K562 (cell line): ENCODE measurements at regions not wholly inside any gene's neighbourhood (a gene's known extent, or its start where the extent isn't known, plus 50 kb on each side); places are given as distances from the start of the nearest gene placed in this dataset.

Experiments
- ATAC-seq: fragments of 200-7000 bp; cut with Tn5 transposase; 3 replicates; pipeline ENCODE4 v1.9.1; 2020; ENCODE audit warnings: moderate library complexity
- BruUV-seq: library from RNA; stranded (reverse); fragments of 400-500 nt; replicated peaks from 2 replicates; lab custom pipeline; 2021; lab: Mats Ljungman, UMichigan
- CTCF ChIA-PET: fragments of 300-600 bp; formaldehyde crosslinking; extraction: SDS; loops from one replicate; lab custom pipeline; 2021; ENCODE audit warnings: low intra/inter-chr PET ratio; lab: Yijun Ruan, JAX
- POLR2A ChIA-PET: fragments of 300-600, 350-650 bp; sonication (Branson Sonifier 250); formaldehyde crosslinking; extraction: SDS; loops from one replicate; lab custom pipeline; 2021; ENCODE audit warnings: antibody characterized with exemption, inconsistent platforms; lab: Yijun Ruan, JAX
- DNase-seq, 4 experiments: peaks; one replicate each; pipeline versions ENCODE4 v3.0.0 to v3.0.0-alpha.2; 2011 to 2018; ENCODE audit warnings: low spot score in 3 of 4, mixed read lengths in 3 of 4; ENCODE audit errors: extremely low read depth in 1 of 4
- FAIRE-seq: peaks from 2 replicates; lab custom pipeline; 2011; peaks lifted over from hg19 to GRCh38; lab: Jason Lieb, UNC
- H2AFZ ChIP-seq: 2 replicates; pipeline ENCODE4 v1.6.0; 2011; ENCODE audit warnings: low read depth, low read length, control low read depth, inconsistent platforms
- H3K27ac ChIP-seq: fragments of 200-600 bp; 3 replicates; pipeline ENCODE4 v1.8.0; 2011; ENCODE audit warnings: low read depth, mild to moderate bottlenecking, control low read depth, inconsistent platforms, low read length, moderate library complexity, mixed read lengths; ENCODE audit errors: extremely low read depth
- H3K27me3 ChIP-seq, 2 experiments: fragments of 300-600 bp in 1 of 2; 2 replicates in 1 of 2; 3 replicates in 1 of 2; pipeline versions ENCODE4 v1.6.0 to v1.8.0; 2011; ENCODE audit warnings: inconsistent platforms in 2 of 2, low read length in 2 of 2, mild to moderate bottlenecking in 1 of 2, mixed read lengths in 1 of 2, moderate library complexity in 1 of 2; ENCODE audit not compliant: control insufficient read depth in 2 of 2, insufficient read depth in 2 of 2
- H3K36me3 ChIP-seq: fragments of 300-600 bp; 3 replicates; pipeline ENCODE4 v1.8.0; 2011; ENCODE audit warnings: mild to moderate bottlenecking, low read length, inconsistent platforms; ENCODE audit not compliant: control insufficient read depth, insufficient read depth
- H3K4me1 ChIP-seq, 2 experiments: fragments of 200-600 bp in 1 of 2; replicated peaks in 1 of 2; 2 replicates in 1 of 2; 3 replicates in 1 of 2; pipeline versions ENCODE4 v1.5.1 to v1.8.0; 2011; ENCODE audit warnings: inconsistent platforms in 2 of 2, low read length in 2 of 2, mild to moderate bottlenecking in 1 of 2, mixed read lengths in 1 of 2, moderate library complexity in 1 of 2; ENCODE audit not compliant: control insufficient read depth in 2 of 2, insufficient read depth in 2 of 2
- H3K4me2 ChIP-seq: 2 replicates; pipeline ENCODE4 v1.6.1; 2011; ENCODE audit warnings: low read length, control low read depth, inconsistent platforms, mixed read lengths; ENCODE audit not compliant: insufficient read depth
- H3K4me3 ChIP-seq: fragments of 200-600 bp; sonication (generic), shearing (Covaris generic); 2 replicates; pipeline ENCODE4 v1.5.1; 2016; ENCODE audit warnings: control low read depth, inconsistent platforms
- H3K79me2 ChIP-seq: fragments of 200-600 bp; 3 replicates; pipeline ENCODE4 v1.8.0; 2011; ENCODE audit warnings: low read length, inconsistent platforms; ENCODE audit not compliant: control insufficient read depth, insufficient read depth
- H3K9ac ChIP-seq, 2 experiments: 2 replicates each; pipeline versions ENCODE4 v1.6.0 to v1.6.1; 2011; ENCODE audit warnings: low read depth in 2 of 2, low read length in 2 of 2, control low read depth in 1 of 2, inconsistent platforms in 1 of 2, mild to moderate bottlenecking in 1 of 2, mixed read lengths in 1 of 2; ENCODE audit not compliant: insufficient read depth in 1 of 2
- H3K9me1 ChIP-seq: one replicate; pipeline ENCODE4 v1.6.0; 2011; ENCODE audit warnings: inconsistent platforms, mild to moderate bottlenecking, low read length, moderate library complexity; ENCODE audit not compliant: control insufficient read depth, insufficient read depth
- H3K9me3 ChIP-seq: replicated peaks from 2 replicates; pipeline ENCODE4 v1.5.1; 2011; ENCODE audit warnings: low read depth, low read length, inconsistent platforms; ENCODE audit not compliant: control insufficient read depth, insufficient read depth
- H4K20me1 ChIP-seq: replicated peaks from 2 replicates; pipeline ENCODE4 v1.6.1; 2011; ENCODE audit warnings: low read length, inconsistent platforms, mixed read lengths; ENCODE audit not compliant: control insufficient read depth, insufficient read depth
- CEBPG ChIP-seq, 3 experiments: fragments of 200-800 bp in 1 of 3; sonication (Bioruptor generic) in 1 of 3; sonication (generic) in 1 of 3; formaldehyde crosslinking in 1 of 3; IDR thresholded peaks in 2 of 3; conservative IDR thresholded peaks in 1 of 3; 2 replicates each; pipeline versions ENCODE4 v1.6.1 to v1.8.0; 2016 to 2022; ENCODE audit warnings: missing compliant biosample characterization in 2 of 3, missing genetic modification characterization in 2 of 3, mild to moderate bottlenecking in 1 of 3, missing genetic modification reagents in 1 of 3
- COPS2 ChIP-seq: fragments of 450-650 bp; conservative IDR thresholded peaks from 2 replicates; pipeline ENCODE4 v1.6.1; 2016; ENCODE audit warnings: mild to moderate bottlenecking, moderate library complexity
- CTBP1 ChIP-seq: fragments of 450-650 bp; IDR thresholded peaks from 2 replicates; pipeline ENCODE4 v1.6.1; 2016; ENCODE audit warnings: borderline replicate concordance
- ELF4 ChIP-seq: fragments of 450-650 bp; formaldehyde crosslinking; IDR thresholded peaks from 2 replicates; pipeline ENCODE4 v1.4.0; 2022; ENCODE audit warnings: missing genetic modification characterization
- ESRRA ChIP-seq: fragments of 450-650 bp; IDR thresholded peaks from 2 replicates; pipeline ENCODE4 v1.6.1; 2014; ENCODE audit warnings: low read depth, mild to moderate bottlenecking, moderate library complexity, borderline replicate concordance
- MAX ChIP-seq: sonication (generic); formaldehyde crosslinking; IDR thresholded peaks from 2 replicates; pipeline ENCODE4 v1.9.0; 2022; ENCODE audit warnings: mild to moderate bottlenecking, missing genetic modification reagents
- MEIS2 ChIP-seq: fragments of 450-650 bp; IDR thresholded peaks from 2 replicates; pipeline ENCODE4 v1.6.1; 2014; ENCODE audit warnings: mild to moderate bottlenecking; ENCODE audit not compliant: partially characterized antibody
- NBN ChIP-seq: fragments of 450-650 bp; IDR thresholded peaks from 2 replicates; pipeline ENCODE4 v1.6.1; 2016; ENCODE audit warnings: low read depth, mild to moderate bottlenecking
- NR2C2 ChIP-seq, 2 experiments: fragments of 200-800 bp in 1 of 2; sonication (Bioruptor generic) in 1 of 2; sonication (generic) in 1 of 2; formaldehyde crosslinking in 1 of 2; IDR thresholded peaks; 2 replicates each; pipeline versions ENCODE4 v1.6.1 to v1.8.0; 2016 to 2022; ENCODE audit warnings: mild to moderate bottlenecking in 1 of 2, missing compliant biosample characterization in 1 of 2, missing genetic modification characterization in 1 of 2, missing genetic modification reagents in 1 of 2
- NR2F6 ChIP-seq: fragments of 450-650 bp; formaldehyde crosslinking; IDR thresholded peaks from 2 replicates; pipeline ENCODE4 v1.4.0; 2020; ENCODE audit warnings: mild to moderate bottlenecking
- PHF20 ChIP-seq: fragments of 450-650 bp; IDR thresholded peaks from 2 replicates; pipeline ENCODE4 v1.6.1; 2018; ENCODE audit not compliant: partially characterized antibody
- PKNOX1 ChIP-seq: fragments of 450-650 bp; IDR thresholded peaks from 2 replicates; pipeline ENCODE4 v1.6.1; 2016
- TAL1 ChIP-seq: fragments of 450-650 bp; IDR thresholded peaks from 2 replicates; pipeline ENCODE4 v1.6.1; 2016; ENCODE audit warnings: mild to moderate bottlenecking
- TCF3 ChIP-seq: sonication (generic); formaldehyde crosslinking; IDR thresholded peaks from 2 replicates; pipeline ENCODE4 v1.4.0; 2020; ENCODE audit warnings: mild to moderate bottlenecking, missing genetic modification reagents
- YY1 ChIP-seq, 3 experiments: IDR thresholded peaks; 2 replicates each; pipeline ENCODE4 v1.6.1; 2011; ENCODE audit warnings: low read length in 2 of 3, mild to moderate bottlenecking in 2 of 3, moderate library complexity in 2 of 3, borderline replicate concordance in 1 of 3, control low read depth in 1 of 3, low read depth in 1 of 3; ENCODE audit not compliant: insufficient read depth in 3 of 3, insufficient replicate concordance in 2 of 3, control insufficient read depth in 1 of 3, insufficient read length in 1 of 3; ENCODE audit errors: extremely low read depth in 1 of 3
- ZBTB26 ChIP-seq: fragments of 450-650 bp; formaldehyde crosslinking; IDR thresholded peaks from 2 replicates; pipeline ENCODE4 v1.4.0; 2022; ENCODE audit warnings: missing genetic modification characterization
- ZFX ChIP-seq: sonication (generic); formaldehyde crosslinking; IDR thresholded peaks from 2 replicates; pipeline ENCODE4 v1.8.0; 2022; ENCODE audit warnings: mild to moderate bottlenecking, missing genetic modification reagents, moderate library complexity
- ZNF232 ChIP-seq: sonication (generic); formaldehyde crosslinking; IDR thresholded peaks from 2 replicates; pipeline ENCODE4 v1.8.0; 2022; ENCODE audit warnings: mild to moderate bottlenecking, missing genetic modification reagents
- ZZZ3 ChIP-seq: fragments of 450-650 bp; IDR thresholded peaks from 2 replicates; pipeline ENCODE4 v1.6.1; 2016; ENCODE audit warnings: antibody characterized with exemption, mild to moderate bottlenecking, moderate library complexity
- WGBS: fragments of 100-300 bp; shearing (Covaris generic); methylation state at CpG from one replicate; pipeline ENCODE4 v1.1.6; 2016; ENCODE audit warnings: low coverage, mixed read lengths; ENCODE audit not compliant: insufficient coverage; ENCODE audit errors: missing lambda C conversion rate; 5-methylcytosine and 5-hydroxymethylcytosine counted together
- in situ Hi-C: fragments of 300-500 bp; cut with MboI; formaldehyde crosslinking; loops from 4 replicates; pipeline ENCODE4 v1.15.0; 2018; ENCODE audit warnings: inconsistent platforms, mixed read lengths
- intact Hi-C: fragments of 100-400 bp; cut with micrococcal nuclease; formaldehyde crosslinking; loops from 2 replicates; pipeline ENCODE4 v1.14.2; 2022

- ChIA-PET CTCF (no interaction called here), POLR2A (interaction anchor here (0.6 to 7.2 kb wide), 12 partner anchors 10 to 693 kb away, joined by 3 to 81 read pairs (median 3); no protein-coding TSS in a partner anchor)
- peak overlapping the region; percentile 64 to 68; a peak in 3 of 4 replicates for H3K9ac ChIP-seq
- no peaks in the 10 kb centered on the region for H3K9me1 ChIP-seq
- H3K27me3 ChIP-seq: no peaks in the 10 kb centered on the region
- in situ Hi-C loops: no loop called here
- peak overlapping the region; percentile 79 for H3K4me2 ChIP-seq
- DNase-seq (peak; percentile 31 to 75 (median 44)), ATAC-seq (peak; percentile 2; the same call in 2 of the 3 replicates), FAIRE-seq (peak; percentile 80)
- H2AFZ ChIP-seq: 0 out of 2 replicates have a peak overlapping the region, but pooled peaks have one; percentile 7
- peak overlapping the region; percentile 76 for H3K27ac ChIP-seq
- intact Hi-C loops: no loop called here
- H4K20me1 ChIP-seq: no peaks in the 10 kb centered on the region
- H3K4me3 ChIP-seq: 0 out of 2 replicates have a peak overlapping the region, but pooled peaks have one; percentile 17
- peaks cover 68% of the 10 kb centered on the region for H3K79me2 ChIP-seq
- H3K36me3 ChIP-seq: peaks cover 2% of the 10 kb centered on the region; the same call in 1 of the 3 replicates
- no peaks in the 10 kb centered on the region for H3K9me3 ChIP-seq
- WGBS: 9% methylated on average over 10 of the region's 10 CpGs
- no TSS peak for BruUV-seq
- H3K4me1 ChIP-seq: peaks cover 46 to 65% of the 10 kb centered on the region in 2 experiments
- TF ChIP-seq MAX (0 out of 2 replicates have a peak, but pooled peaks have one; percentile 50), ZBTB26 (CRISPR knock-in tag) (0 out of 2 replicates have a peak, but pooled peaks have one; percentile 57), ELF4 (CRISPR knock-in tag) (peak; percentile 7; the same call in 1 of the 2 replicates), TAL1 (peak; percentile 25; the same call in 1 of the 2 replicates), NR2F6 (CRISPR knock-in tag) (no peak), ZZZ3 (no peak), CTBP1 (peak; percentile 78; the same call in 1 of the 2 replicates), ZFX (CRISPR knock-in tag) (peak; percentile 14; the same call in 1 of the 2 replicates), NBN (no peak), ZNF232 (no peak), TCF3 (CRISPR knock-in tag) (peak; percentile 74), PHF20 (no peak), MEIS2 (peak; percentile 1), NR2C2 (CRISPR knock-in tag; IDR thresholded peaks at IDR 0.05) (no peak), NR2C2 (tag; IDR thresholded peaks at IDR 0.05) (no peak), YY1 (IDR thresholded peaks at IDR 0.05; ENCODE audit: borderline replicate concordance in 1 of 3, control insufficient read depth in 1 of 3, extremely low read depth in 1 of 3, insufficient read depth in 3 of 3, insufficient read length in 1 of 3, insufficient replicate concordance in 2 of 3, low read depth in 1 of 3, low read length in 2 of 3) (peak in 1 of 3 experiments; percentile 7), COPS2 (no peak), CEBPG (CRISPR knock-in tag; IDR thresholded peaks at IDR 0.05) (no peak), CEBPG (tag; conservative IDR thresholded peaks at IDR 0.05 in 1 of 2, IDR thresholded peaks at IDR 0.05 in 1 of 2) (no peak), PKNOX1 (peak; percentile 16), ESRRA (peak; percentile 39; the same call in 1 of the 2 replicates)
These were observed 611.1 kb downstream of the UQCRFS1 start for GRCh38 chr19:28601723-28602440.
